GM20000 (cell line): ENCODE measurements at regions not wholly inside any gene's neighbourhood (a gene's known extent, or its start where the extent isn't known, plus 50 kb on each side); places are given as distances from the start of the nearest gene placed in this dataset.

Source experiments
- DNase-seq: peaks from one replicate; pipeline ENCODE4 v3.0.0; 2012; ENCODE audit warnings: low spot score
- TF ChIP-seq, protein P1 (sequence below): IDR thresholded peaks from 2 replicates; pipeline ENCODE4 v1.5.1; 2012; ENCODE audit warnings: mild to moderate bottlenecking, control low read depth; ENCODE audit errors: extremely low read depth, missing control alignments

DNA sequence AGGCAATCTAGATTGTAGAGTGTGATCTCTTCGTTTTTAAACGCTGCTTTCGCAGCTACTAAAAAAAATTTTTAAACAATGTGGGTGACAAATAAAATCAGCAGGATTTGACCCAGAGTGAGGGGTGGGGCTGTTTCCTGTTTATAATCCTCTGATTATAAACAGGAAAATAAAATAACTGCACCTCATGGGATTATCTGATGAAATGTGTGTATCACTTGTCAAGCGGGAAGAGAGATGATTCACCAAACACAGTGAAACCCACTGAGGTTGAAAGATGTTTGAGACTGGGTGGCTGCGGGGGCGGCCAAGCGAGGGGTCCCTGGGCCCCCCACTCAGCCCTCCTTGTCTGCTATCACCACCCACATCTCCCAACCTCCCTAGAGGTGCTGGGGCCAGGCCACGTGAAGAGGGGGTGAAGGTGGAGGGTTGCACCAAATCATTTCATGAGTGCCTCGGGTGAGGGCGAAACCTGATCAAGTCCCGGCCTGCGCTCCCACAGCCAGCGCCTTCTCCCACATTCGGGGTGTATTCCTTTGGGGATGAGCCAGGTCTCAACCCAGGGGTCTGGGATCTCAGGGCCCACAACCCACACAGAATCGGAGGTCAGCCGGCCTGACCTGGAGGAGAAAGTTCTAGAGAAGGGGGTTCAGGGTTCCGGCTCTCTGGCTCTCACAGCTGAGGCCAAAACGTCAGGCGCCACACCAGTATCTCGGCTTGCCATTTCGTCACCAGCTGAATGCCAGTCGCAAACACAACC, 212.5 kb downstream of the BMP7 start:
- no peak for DNase-seq
- TF ChIP-seq, protein P1, sequence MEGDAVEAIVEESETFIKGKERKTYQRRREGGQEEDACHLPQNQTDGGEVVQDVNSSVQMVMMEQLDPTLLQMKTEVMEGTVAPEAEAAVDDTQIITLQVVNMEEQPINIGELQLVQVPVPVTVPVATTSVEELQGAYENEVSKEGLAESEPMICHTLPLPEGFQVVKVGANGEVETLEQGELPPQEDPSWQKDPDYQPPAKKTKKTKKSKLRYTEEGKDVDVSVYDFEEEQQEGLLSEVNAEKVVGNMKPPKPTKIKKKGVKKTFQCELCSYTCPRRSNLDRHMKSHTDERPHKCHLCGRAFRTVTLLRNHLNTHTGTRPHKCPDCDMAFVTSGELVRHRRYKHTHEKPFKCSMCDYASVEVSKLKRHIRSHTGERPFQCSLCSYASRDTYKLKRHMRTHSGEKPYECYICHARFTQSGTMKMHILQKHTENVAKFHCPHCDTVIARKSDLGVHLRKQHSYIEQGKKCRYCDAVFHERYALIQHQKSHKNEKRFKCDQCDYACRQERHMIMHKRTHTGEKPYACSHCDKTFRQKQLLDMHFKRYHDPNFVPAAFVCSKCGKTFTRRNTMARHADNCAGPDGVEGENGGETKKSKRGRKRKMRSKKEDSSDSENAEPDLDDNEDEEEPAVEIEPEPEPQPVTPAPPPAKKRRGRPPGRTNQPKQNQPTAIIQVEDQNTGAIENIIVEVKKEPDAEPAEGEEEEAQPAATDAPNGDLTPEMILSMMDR, result no peak

DNA sequence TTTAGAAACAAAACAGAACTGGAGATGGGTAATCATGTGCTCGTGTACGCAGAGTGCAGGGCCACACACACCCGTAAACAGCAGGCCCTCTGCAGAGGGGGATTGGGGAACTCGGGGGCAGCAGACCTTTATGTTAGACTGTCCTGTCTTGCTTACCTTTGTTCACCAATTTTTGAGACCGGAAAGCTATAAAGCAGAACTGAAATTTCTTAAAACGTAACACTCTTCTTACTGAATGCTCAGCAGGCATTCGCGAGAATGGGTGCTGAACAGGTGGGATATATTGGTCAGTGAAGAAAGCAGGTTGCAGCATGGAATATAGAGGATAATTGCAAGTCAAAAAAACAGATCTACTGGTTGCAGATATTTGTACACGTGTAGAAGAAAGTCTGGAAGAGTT, 211.1 kb downstream of the BMP7 start:
- TF ChIP-seq, protein P1, result no peak

DNA sequence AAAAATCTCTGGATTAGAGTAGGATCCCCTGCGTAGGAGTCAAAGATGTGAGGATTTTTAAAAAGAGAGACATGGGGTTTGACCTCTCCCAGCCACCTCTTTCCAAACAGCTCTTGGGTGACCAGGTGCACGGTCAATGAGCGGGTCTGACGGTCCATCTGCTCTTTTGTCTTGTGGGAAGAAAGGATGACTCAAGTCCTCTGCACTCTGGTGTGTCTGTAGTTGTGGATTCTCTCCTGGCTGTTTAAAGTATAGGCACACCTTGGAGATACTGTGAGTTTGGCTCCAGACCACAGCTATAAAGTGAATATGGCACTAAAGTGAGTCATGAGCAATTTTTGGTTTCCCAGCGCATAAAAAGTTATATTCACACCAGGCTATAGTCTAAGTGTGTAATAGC, 209.8 kb downstream of the BMP7 start:
- TF ChIP-seq, protein P1, result no peak
- DNase-seq, result no peak

More for the DNA sequence above, 211.1 kb downstream of the BMP7 start:
- no peak for DNase-seq

DNA sequence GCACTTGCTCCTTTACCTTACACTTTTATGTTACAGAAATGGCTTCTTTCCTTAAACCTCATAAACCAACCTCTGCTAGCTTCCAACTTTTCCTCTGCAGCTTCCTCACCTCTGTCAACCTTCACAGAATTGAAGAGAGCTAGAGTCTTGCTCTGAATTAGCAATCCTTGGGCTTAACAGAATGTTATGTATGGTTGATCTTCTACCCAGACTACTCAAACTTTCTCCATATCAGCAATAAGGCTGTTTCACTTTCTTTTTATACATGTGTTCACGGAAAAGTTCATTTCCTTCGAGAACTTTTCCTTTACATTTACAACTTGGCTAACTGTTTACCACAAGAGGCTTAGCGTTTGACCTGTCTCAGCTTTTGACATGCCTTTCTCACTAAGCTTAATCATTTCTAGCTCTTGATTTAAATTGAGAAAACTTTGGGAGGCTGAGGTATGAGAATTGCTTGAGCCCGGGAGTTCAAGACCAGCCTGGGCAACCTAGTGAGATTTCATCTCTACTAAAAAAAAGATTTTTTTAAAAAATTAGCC, 207.3 kb downstream of the BMP7 start:
- TF ChIP-seq, protein P1, result no peak
- no peak for DNase-seq

DNA sequence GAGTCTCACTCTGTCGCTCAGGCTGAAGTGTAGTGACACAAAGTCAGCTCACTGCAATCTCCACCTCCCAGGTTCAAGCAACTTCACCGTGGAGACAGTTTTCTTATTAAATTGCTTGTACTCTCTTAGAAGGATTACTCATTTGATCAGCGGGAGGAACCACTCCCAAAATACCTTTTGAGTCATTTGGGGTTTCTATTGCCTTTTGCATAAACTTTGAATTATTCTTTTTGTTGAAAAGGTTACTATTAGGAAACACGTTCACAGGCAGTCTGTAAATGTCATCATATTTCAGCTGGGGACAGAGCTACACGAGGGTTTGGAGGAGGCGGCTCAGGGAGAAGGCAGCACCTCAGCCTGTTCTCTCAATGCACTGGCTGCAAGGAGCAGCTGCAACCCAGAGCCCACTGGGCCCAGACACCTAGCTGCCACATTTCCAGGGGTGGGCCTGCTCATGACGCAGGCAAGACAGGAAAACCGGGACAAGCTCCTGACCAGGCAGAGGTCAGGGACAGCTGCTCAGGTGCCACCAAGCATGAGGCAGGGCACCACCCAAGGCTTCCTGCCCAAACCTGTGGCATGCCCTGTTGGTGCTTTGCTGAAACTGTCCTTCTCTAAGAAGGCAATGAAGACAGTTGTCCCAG, 205.9 kb downstream of the BMP7 start:
- DNase-seq, result no peak
- TF ChIP-seq, protein P1, result no peak

DNA sequence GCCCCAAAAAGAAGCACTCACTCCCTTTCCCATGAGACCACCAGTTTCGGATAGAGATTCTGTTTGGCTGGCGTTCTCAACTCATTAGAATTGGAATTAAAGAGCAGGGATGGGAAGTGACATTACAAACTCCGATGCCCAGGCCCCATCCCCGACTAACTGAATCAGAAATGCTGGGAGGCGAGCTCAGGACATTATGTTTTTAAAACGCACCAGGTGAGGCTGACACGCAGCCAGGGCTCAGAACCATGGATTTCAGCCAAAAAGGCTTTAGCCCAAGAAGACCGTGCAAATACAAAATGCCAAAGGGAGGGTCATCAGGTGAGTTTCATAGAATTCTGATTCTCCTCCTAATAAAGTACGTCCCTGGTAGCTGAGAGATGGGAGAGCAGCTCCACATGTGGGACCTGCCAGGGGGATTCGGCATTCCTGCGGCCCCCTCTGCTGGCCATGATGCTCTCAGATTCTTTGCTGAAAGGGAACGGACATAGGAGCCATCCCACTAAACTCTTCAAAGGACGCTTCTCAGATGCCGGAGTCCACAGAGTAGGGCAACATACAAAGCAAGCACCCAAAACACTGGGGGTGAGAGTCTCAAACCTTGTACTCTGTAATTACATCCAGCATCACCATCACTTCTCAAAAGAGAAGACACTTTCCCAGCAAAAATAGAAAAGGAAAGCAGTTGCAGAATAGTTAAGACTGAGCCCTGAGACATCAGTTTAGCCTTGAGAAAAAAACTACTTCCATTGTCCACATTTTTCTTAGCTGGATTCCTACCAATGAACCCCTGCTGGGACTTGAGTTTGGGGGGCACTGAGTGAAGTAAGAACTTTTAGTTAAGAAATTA, 205.2 kb downstream of the BMP7 start:
- DNase-seq, result no peak
- TF ChIP-seq, protein P1, result no peak

DNA sequence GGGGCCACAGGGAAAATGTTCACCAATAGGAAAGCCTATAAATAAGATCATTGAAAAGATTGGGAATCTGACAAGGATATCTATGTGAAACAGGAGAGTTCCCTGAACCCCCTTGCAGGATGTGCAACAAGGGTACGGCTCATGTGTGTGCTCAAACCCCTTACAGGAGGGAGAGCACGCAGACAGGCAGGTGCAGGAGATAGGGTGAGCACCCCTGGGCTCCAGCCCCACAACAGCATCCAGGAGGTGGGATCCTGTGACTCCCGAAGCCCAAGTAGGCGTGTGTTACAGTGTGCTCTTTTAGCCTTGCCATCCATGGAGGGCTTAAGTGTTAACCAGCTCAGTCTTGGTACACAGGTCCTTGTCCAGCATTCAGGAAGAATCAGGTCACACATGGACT, 204.2 kb downstream of the BMP7 start:
- TF ChIP-seq, protein P1, result no peak
- no peak for DNase-seq
